ENCODE measurements at regions not wholly inside any gene's neighbourhood (a gene's known extent, or its start where the extent isn't known, plus 50 kb on each side); places are given as distances from the start of the nearest gene placed in this dataset.
"Not testable (repeated sequence)": the region's sequence is repeated elsewhere in the genome, so short reads cannot be mapped to it uniquely, and the experiment has no call there.

- 26% methylated on average over 4 of the region's 4 CpGs for WGBS
- H3K4me3 ChIP-seq; intact Hi-C loops (cut with DNase I); H3K9me3 ChIP-seq; DNase-seq (ENCODE audit: extremely low spot score); H3K4me1 ChIP-seq; H3K27me3 ChIP-seq; H3K27ac ChIP-seq (replicated peaks in 1 of 4); H3K36me3 ChIP-seq: not testable (repeated sequence)
Measured at GRCh38 chr9:64130325-64130724, 1154.7 kb downstream of the FOXD4L5 start.

GRCh38 chr9:64128572-64128971 is 1156.4 kb downstream of the FOXD4L5 start:
- Histone ChIP-seq H3K4me1 (no peaks in the 10 kb centered on the region), H3K27me3 (peaks cover 0 to 4% (median 0%) of the 10 kb centered on the region in 4 donors), H3K36me3 (no peaks in the 10 kb centered on the region), H3K9me3 (no peaks in the 10 kb centered on the region), H3K27ac (replicated peaks in 1 of 4) (no peak overlapping the region), H3K4me3 (no peak overlapping the region)
- TF ChIP-seq POLR2AphosphoS5 (IDR thresholded peaks at IDR 0.05), result no peak
- no peak for TF ChIP-seq EP300 (IDR thresholded peaks at IDR 0.05)
- no peak for TF ChIP-seq CTCF (IDR thresholded peaks at IDR 0.05)
- TF ChIP-seq POLR2A (IDR thresholded peaks at IDR 0.05; ENCODE audit: low read depth), result no peak
- 81% methylated on average over 6 of the region's 6 CpGs for WGBS
- intact Hi-C loops (cut with DNase I), result no loop called here
- no peak for DNase-seq (ENCODE audit: extremely low spot score)

GRCh38 chr9:64121602-64122001 is 1163.4 kb downstream of the FOXD4L5 start:
- H3K27me3 ChIP-seq; H3K9me3 ChIP-seq; H3K36me3 ChIP-seq; H3K27ac ChIP-seq (replicated peaks in 1 of 4); intact Hi-C loops (cut with DNase I); DNase-seq (ENCODE audit: extremely low spot score); H3K4me1 ChIP-seq; H3K4me3 ChIP-seq: not testable (repeated sequence)

- 78% methylated on average over 5 of the region's 5 CpGs for WGBS
- H3K27ac ChIP-seq (replicated peaks in 1 of 4); intact Hi-C loops (cut with DNase I): not testable (repeated sequence)
Measured at GRCh38 chr9:64117329-64117728, 1167.7 kb downstream of the FOXD4L5 start.

GRCh38 chr9:64107867-64108266 is 1177.1 kb downstream of the FOXD4L5 start:
- intact Hi-C loops (cut with DNase I); H3K9me3 ChIP-seq; H3K4me1 ChIP-seq; H3K27ac ChIP-seq (replicated peaks in 1 of 4); H3K27me3 ChIP-seq; H3K4me3 ChIP-seq; DNase-seq (ENCODE audit: extremely low spot score); H3K36me3 ChIP-seq: not testable (repeated sequence)
- WGBS, result 33% methylated on average over 1 of the region's 1 CpG

More at GRCh38 chr9:64117329-64117728, 1167.7 kb downstream of the FOXD4L5 start:
- not testable (repeated sequence) for H3K36me3 ChIP-seq; H3K4me1 ChIP-seq; H3K4me3 ChIP-seq; H3K9me3 ChIP-seq; DNase-seq (ENCODE audit: extremely low spot score); H3K27me3 ChIP-seq

GRCh38 chr9:64107211-64107610 is 1177.8 kb downstream of the FOXD4L5 start:
- H3K4me1 ChIP-seq; H3K9me3 ChIP-seq; H3K36me3 ChIP-seq; H3K27me3 ChIP-seq; DNase-seq (ENCODE audit: extremely low spot score); intact Hi-C loops (cut with DNase I); H3K27ac ChIP-seq (replicated peaks in 1 of 4); H3K4me3 ChIP-seq: not testable (repeated sequence)
- 52% methylated on average over 1 of the region's 1 CpG for whole genome bisulfite sequencing

- WGBS, result 65% methylated on average over 1 of the region's 1 CpG
- intact Hi-C loops (cut with DNase I); H3K27ac ChIP-seq (replicated peaks in 1 of 4); H3K4me1 ChIP-seq; H3K36me3 ChIP-seq; DNase-seq (ENCODE audit: extremely low spot score); H3K27me3 ChIP-seq; H3K4me3 ChIP-seq; H3K9me3 ChIP-seq: not testable (repeated sequence)
Measured at GRCh38 chr9:64105193-64105592, 1179.8 kb downstream of the FOXD4L5 start.

- H3K36me3 ChIP-seq; H3K27ac ChIP-seq (replicated peaks in 1 of 4); DNase-seq (ENCODE audit: extremely low spot score); H3K9me3 ChIP-seq; H3K4me3 ChIP-seq; H3K27me3 ChIP-seq; intact Hi-C loops (cut with DNase I); H3K4me1 ChIP-seq: not testable (repeated sequence)
- 78% methylated on average over 3 of the region's 3 CpGs for WGBS
Measured at GRCh38 chr9:64101504-64101903, 1183.5 kb downstream of the FOXD4L5 start.

- H3K36me3 ChIP-seq; H3K4me3 ChIP-seq; H3K27me3 ChIP-seq; H3K4me1 ChIP-seq; H3K9me3 ChIP-seq; DNase-seq (ENCODE audit: extremely low spot score); intact Hi-C loops (cut with DNase I); H3K27ac ChIP-seq (replicated peaks in 1 of 4): not testable (repeated sequence)
- WGBS, result 87% methylated on average over 35 of the region's 36 CpGs
Measured at GRCh38 chr9:64100571-64101155, 1184.3 kb downstream of the FOXD4L5 start.

GRCh38 chr9:64085998-64086397 is 1199.0 kb downstream of the FOXD4L5 start:
- H3K27ac ChIP-seq (replicated peaks in 1 of 4); H3K4me1 ChIP-seq; H3K4me3 ChIP-seq; intact Hi-C loops (cut with DNase I); DNase-seq (ENCODE audit: extremely low spot score); H3K27me3 ChIP-seq; H3K36me3 ChIP-seq; H3K9me3 ChIP-seq: not testable (repeated sequence)
- WGBS, result 80% methylated on average over 5 of the region's 5 CpGs

- H3K9me3 ChIP-seq; H3K27ac ChIP-seq (replicated peaks in 1 of 4); H3K4me3 ChIP-seq; H3K4me1 ChIP-seq; intact Hi-C loops (cut with DNase I); H3K36me3 ChIP-seq; DNase-seq (ENCODE audit: extremely low spot score): not testable (repeated sequence)
- H3K27me3 ChIP-seq, result peaks cover 0 to 27% (median 0%) of the 10 kb centered on the region in 4 donors
- 82% methylated on average over 43 of the region's 72 CpGs for WGBS
Measured at GRCh38 chr9:64071358-64072253, 1213.4 kb downstream of the FOXD4L5 start.
